ENCODE measurements at regions not wholly inside any gene's neighbourhood (a gene's known extent, or its start where the extent isn't known, plus 50 kb on each side); places are given as distances from the start of the nearest gene placed in this dataset.

DNA sequence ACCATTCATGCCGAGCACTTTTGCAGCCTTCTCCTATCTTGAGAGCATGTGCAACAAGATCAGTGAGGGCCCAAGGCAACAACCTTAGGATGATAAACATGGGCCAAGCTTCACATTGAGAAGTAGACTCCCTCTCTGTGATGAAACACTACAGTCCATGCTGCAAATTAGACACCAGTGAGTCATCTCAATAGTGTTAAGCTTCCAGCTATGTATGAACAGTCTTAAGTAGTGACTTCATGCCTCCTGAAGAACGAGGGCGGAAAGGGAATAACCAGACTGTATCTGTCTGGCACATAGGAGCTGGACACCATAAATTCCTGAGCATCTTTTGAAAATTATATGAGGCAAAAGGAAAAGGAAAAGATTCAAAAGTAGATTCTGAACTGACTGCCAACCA lies 309.9 kb upstream of the SLITRK1 start:
- Histone ChIP-seq H3K4me3 (no peak overlapping the region), H3K36me3 (no peaks in the 10 kb centered on the region), H3K27ac (no peak overlapping the region), H3K9me3 (peaks cover 8% of the 10 kb centered on the region), H3K4me1 (no peaks in the 10 kb centered on the region), H3K27me3 (ENCODE audit: low read depth) (no peaks in the 10 kb centered on the region)
- TF ChIP-seq, protein P1, sequence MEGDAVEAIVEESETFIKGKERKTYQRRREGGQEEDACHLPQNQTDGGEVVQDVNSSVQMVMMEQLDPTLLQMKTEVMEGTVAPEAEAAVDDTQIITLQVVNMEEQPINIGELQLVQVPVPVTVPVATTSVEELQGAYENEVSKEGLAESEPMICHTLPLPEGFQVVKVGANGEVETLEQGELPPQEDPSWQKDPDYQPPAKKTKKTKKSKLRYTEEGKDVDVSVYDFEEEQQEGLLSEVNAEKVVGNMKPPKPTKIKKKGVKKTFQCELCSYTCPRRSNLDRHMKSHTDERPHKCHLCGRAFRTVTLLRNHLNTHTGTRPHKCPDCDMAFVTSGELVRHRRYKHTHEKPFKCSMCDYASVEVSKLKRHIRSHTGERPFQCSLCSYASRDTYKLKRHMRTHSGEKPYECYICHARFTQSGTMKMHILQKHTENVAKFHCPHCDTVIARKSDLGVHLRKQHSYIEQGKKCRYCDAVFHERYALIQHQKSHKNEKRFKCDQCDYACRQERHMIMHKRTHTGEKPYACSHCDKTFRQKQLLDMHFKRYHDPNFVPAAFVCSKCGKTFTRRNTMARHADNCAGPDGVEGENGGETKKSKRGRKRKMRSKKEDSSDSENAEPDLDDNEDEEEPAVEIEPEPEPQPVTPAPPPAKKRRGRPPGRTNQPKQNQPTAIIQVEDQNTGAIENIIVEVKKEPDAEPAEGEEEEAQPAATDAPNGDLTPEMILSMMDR (IDR thresholded peaks at IDR 0.05): no peak
- no peak for ATAC-seq
- intact Hi-C loops (cut with DNase I): no loop called here
- DNase-seq: no peak

DNA sequence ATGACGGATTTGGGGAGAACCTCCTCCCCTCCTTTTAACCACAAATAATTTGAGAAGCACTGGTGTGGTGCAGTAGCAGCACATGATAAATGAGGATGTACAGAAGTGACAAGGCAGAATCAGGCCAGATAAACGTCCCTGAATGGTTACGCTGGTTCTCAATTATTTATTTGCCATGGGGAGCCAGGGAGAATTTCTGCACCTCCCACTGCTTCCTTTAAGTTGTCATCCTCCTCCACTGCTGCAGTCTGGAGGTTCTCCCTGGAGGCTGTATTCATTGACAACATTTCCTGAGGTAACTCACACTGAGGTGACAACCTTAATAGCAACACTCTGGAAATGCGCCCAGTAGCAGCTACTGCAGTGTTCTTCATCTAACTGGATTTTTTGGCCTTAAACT lies 308.9 kb upstream of the SLITRK1 start:
- Histone ChIP-seq H3K27ac (no peak overlapping the region), H3K4me3 (no peak overlapping the region), H3K36me3 (no peaks in the 10 kb centered on the region), H3K27me3 (ENCODE audit: low read depth) (no peaks in the 10 kb centered on the region), H3K9me3 (peaks cover 5% of the 10 kb centered on the region), H3K4me1 (no peaks in the 10 kb centered on the region)
- ATAC-seq (no peak), DNase-seq (no peak)
- TF ChIP-seq, protein P1 (IDR thresholded peaks at IDR 0.05): no peak
- intact Hi-C loops (cut with DNase I): no loop called here

DNA sequence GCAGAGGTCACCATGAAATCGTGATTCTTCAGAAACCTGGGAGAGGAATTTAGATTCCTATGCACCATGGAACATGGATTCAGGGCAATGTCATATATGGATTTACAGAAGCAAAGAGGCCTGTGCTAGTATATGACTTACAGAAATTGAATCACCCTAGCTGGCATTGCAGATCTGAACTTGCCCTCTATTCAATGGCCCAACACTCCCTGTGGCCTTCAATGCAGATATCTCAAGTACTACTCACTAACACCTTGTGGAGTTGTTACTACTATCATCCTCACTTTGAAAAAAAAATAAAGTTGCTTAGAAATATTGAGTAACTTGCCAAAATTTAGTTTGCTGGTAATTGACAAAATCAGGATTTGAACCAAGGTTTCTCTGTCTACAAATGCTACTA lies 305.4 kb upstream of the SLITRK1 start:
- no peaks in the 10 kb centered on the region for H3K4me1 ChIP-seq
- TF ChIP-seq, protein P1 (IDR thresholded peaks at IDR 0.05): no peak
- H3K9me3 ChIP-seq: no peaks in the 10 kb centered on the region
- H3K36me3 ChIP-seq: no peaks in the 10 kb centered on the region
- H3K27me3 ChIP-seq (ENCODE audit: low read depth): no peaks in the 10 kb centered on the region
- H3K4me3 ChIP-seq: no peak overlapping the region
- H3K27ac ChIP-seq: no peak overlapping the region
- intact Hi-C loops (cut with DNase I): no loop called here
- DNase-seq (no peak), ATAC-seq (no peak)

GRCh38 chr13:84139561-84140158 lies 257.4 kb upstream of the SLITRK1 start:
- Histone ChIP-seq H3K36me3 (no peaks in the 10 kb centered on the region), H3K9me3 (no peaks in the 10 kb centered on the region), H3K27me3 (ENCODE audit: low read depth) (no peaks in the 10 kb centered on the region), H3K4me1 (no peaks in the 10 kb centered on the region), H3K4me3 (no peak overlapping the region), H3K27ac (no peak overlapping the region)
- TF ChIP-seq, protein P1 (IDR thresholded peaks at IDR 0.05): no peak
- ATAC-seq (no peak), DNase-seq (no peak)
- intact Hi-C loops (cut with DNase I): no loop called here

GRCh38 chr13:84137292-84137691 lies 255.0 kb upstream of the SLITRK1 start:
- DNase-seq: no peak
- Histone ChIP-seq H3K4me3 (peak overlapping the region; percentile 10), H3K4me1 (no peaks in the 10 kb centered on the region), H3K36me3 (no peaks in the 10 kb centered on the region), H3K27me3 (ENCODE audit: low read depth) (no peaks in the 10 kb centered on the region), H3K9me3 (no peaks in the 10 kb centered on the region), H3K27ac (peak overlapping the region; percentile 25)
- TF ChIP-seq, protein P1 (IDR thresholded peaks at IDR 0.05): no peak
- ATAC-seq: peak; percentile 69 to 79
- intact Hi-C loops (cut with DNase I): no loop called here
